SU-DHL-6 (cell line): ENCODE measurements at regions not wholly inside any gene's neighbourhood (a gene's known extent, or its start where the extent isn't known, plus 50 kb on each side); places are given as distances from the start of the nearest gene placed in this dataset.

Experiments
- H2AFZ ChIP-seq: fragments of 200-600 bp; sonication (generic); 2 replicates; pipeline ENCODE4 v1.6.1; 2014; ENCODE audit warnings: low read depth, mild to moderate bottlenecking, moderate library complexity, mixed read lengths, antibody characterized with exemption, low read length; ENCODE audit not compliant: severe bottlenecking
- H3F3A ChIP-seq: fragments of 200-600 bp; shearing (Covaris generic); 2 replicates; pipeline ENCODE4 v1.6.0; 2016; ENCODE audit warnings: antibody characterized with exemption, mild to moderate bottlenecking; ENCODE audit not compliant: insufficient read depth
- H3K27ac ChIP-seq: fragments of 200-600 bp; sonication (generic); 2 replicates; pipeline ENCODE4 v1.5.1; 2016; ENCODE audit warnings: low read depth, mild to moderate bottlenecking, low read length, moderate library complexity, mixed read lengths
- H3K27me3 ChIP-seq: fragments of 200-600 bp; sonication (generic), shearing (Covaris generic); 2 replicates; pipeline ENCODE4 v1.6.0; 2014; ENCODE audit warnings: mild to moderate bottlenecking, low read length
- H3K36me3 ChIP-seq: fragments of 200-600 bp; sonication (generic); 2 replicates; pipeline ENCODE4 v1.6.1; 2014; ENCODE audit warnings: mild to moderate bottlenecking, low read length, mixed read lengths
- H3K4me2 ChIP-seq: fragments of 300-600, 200-600 bp; shearing (Covaris generic), sonication (generic); 2 replicates; pipeline ENCODE4 v1.6.0; 2014; ENCODE audit warnings: low read length, low read depth, mild to moderate bottlenecking; ENCODE audit not compliant: poor library complexity, severe bottlenecking
- H3K4me3 ChIP-seq: fragments of 200-600 bp; sonication (generic); 2 replicates; pipeline ENCODE4 v1.5.1; 2014; ENCODE audit warnings: antibody characterized with exemption, low read length, mild to moderate bottlenecking, mixed read lengths; ENCODE audit not compliant: insufficient read depth, poor library complexity, severe bottlenecking
- H3K79me2 ChIP-seq: fragments of 200-600 bp; sonication (generic); 2 replicates; pipeline ENCODE4 v1.6.1; 2014; ENCODE audit warnings: mild to moderate bottlenecking, low read length, moderate library complexity; ENCODE audit not compliant: insufficient read depth
- H3K9ac ChIP-seq: fragments of 200-600 bp; sonication (generic); 2 replicates; pipeline ENCODE4 v1.7.0; 2014; ENCODE audit warnings: mild to moderate bottlenecking, low read length
- H3K9me2 ChIP-seq: fragments of 200-600 bp; sonication (generic); replicated peaks from 2 replicates; pipeline ENCODE4 v1.6.1; 2014; ENCODE audit warnings: low read length; ENCODE audit not compliant: insufficient read depth
- H3K9me3 ChIP-seq: fragments of 200-600 bp; sonication (generic); 2 replicates; pipeline ENCODE4 v1.6.1; 2014; ENCODE audit warnings: low read length, mixed read lengths; ENCODE audit not compliant: insufficient read depth
- H4K20me1 ChIP-seq: fragments of 200-600 bp; sonication (generic); 2 replicates; pipeline ENCODE4 v1.6.1; 2014; ENCODE audit warnings: low read depth, mild to moderate bottlenecking, antibody characterized with exemption, low read length, moderate library complexity, mixed read lengths
- EZH2phosphoT487 ChIP-seq: fragments of 200-600 bp; sonication (generic), shearing (Covaris generic); conservative IDR thresholded peaks from 2 replicates; pipeline ENCODE4 v1.6.1; 2018; ENCODE audit warnings: mild to moderate bottlenecking, antibody characterized with exemption, low read length, moderate library complexity, mixed read lengths
- TF ChIP-seq, protein P1 (sequence below): fragments of 200-600 bp; sonication (generic); IDR thresholded peaks from one replicate; pipeline ENCODE4 v1.5.1; 2017; ENCODE audit warnings: antibody characterized with exemption, mild to moderate bottlenecking, low read length, moderate library complexity; ENCODE audit not compliant: insufficient read depth, poor library complexity, severe bottlenecking

GRCh38 chr1:47656719-47657685 is 219.2 kb downstream of the FOXD2 start:
- no peak overlapping the region for H2AFZ ChIP-seq
- H3K36me3 ChIP-seq: no peaks in the 10 kb centered on the region
- no peak for TF ChIP-seq EZH2phosphoT487
- TF ChIP-seq, protein P1, sequence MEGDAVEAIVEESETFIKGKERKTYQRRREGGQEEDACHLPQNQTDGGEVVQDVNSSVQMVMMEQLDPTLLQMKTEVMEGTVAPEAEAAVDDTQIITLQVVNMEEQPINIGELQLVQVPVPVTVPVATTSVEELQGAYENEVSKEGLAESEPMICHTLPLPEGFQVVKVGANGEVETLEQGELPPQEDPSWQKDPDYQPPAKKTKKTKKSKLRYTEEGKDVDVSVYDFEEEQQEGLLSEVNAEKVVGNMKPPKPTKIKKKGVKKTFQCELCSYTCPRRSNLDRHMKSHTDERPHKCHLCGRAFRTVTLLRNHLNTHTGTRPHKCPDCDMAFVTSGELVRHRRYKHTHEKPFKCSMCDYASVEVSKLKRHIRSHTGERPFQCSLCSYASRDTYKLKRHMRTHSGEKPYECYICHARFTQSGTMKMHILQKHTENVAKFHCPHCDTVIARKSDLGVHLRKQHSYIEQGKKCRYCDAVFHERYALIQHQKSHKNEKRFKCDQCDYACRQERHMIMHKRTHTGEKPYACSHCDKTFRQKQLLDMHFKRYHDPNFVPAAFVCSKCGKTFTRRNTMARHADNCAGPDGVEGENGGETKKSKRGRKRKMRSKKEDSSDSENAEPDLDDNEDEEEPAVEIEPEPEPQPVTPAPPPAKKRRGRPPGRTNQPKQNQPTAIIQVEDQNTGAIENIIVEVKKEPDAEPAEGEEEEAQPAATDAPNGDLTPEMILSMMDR: no peak
- no peaks in the 10 kb centered on the region for H3K27me3 ChIP-seq
- no peaks in the 10 kb centered on the region for H4K20me1 ChIP-seq
- no peak overlapping the region for H3K9ac ChIP-seq
- H3K9me2 ChIP-seq: no peaks in the 10 kb centered on the region
- no peaks in the 10 kb centered on the region for H3K79me2 ChIP-seq
- H3K4me2 ChIP-seq: no peak overlapping the region
- H3K27ac ChIP-seq: no peak overlapping the region
- H3F3A ChIP-seq: no peaks in the 10 kb centered on the region
- H3K9me3 ChIP-seq: no peaks in the 10 kb centered on the region
- no peak overlapping the region for H3K4me3 ChIP-seq

GRCh38 chr1:47658161-47658920 is 220.5 kb downstream of the FOXD2 start:
- no peaks in the 10 kb centered on the region for H3F3A ChIP-seq
- H3K79me2 ChIP-seq: no peaks in the 10 kb centered on the region
- H3K9me3 ChIP-seq: no peaks in the 10 kb centered on the region
- TF ChIP-seq EZH2phosphoT487: no peak
- TF ChIP-seq, protein P1: no peak
- H3K9ac ChIP-seq: no peak overlapping the region
- H3K36me3 ChIP-seq: no peaks in the 10 kb centered on the region
- no peaks in the 10 kb centered on the region for H4K20me1 ChIP-seq
- no peak overlapping the region for H2AFZ ChIP-seq
- H3K27me3 ChIP-seq: no peaks in the 10 kb centered on the region
- no peak overlapping the region for H3K27ac ChIP-seq
- no peaks in the 10 kb centered on the region for H3K9me2 ChIP-seq
- H3K4me3 ChIP-seq: no peak overlapping the region
- H3K4me2 ChIP-seq: no peak overlapping the region

- H3K9me3 ChIP-seq: no peaks in the 10 kb centered on the region
- H3K79me2 ChIP-seq: no peaks in the 10 kb centered on the region
- no peaks in the 10 kb centered on the region for H3K9me2 ChIP-seq
- H3K9ac ChIP-seq: no peak overlapping the region
- no peaks in the 10 kb centered on the region for H3F3A ChIP-seq
- TF ChIP-seq, protein P1: no peak
- no peak for TF ChIP-seq EZH2phosphoT487
- no peak overlapping the region for H2AFZ ChIP-seq
- no peak overlapping the region for H3K4me2 ChIP-seq
- no peak overlapping the region for H3K27ac ChIP-seq
- H3K27me3 ChIP-seq: no peaks in the 10 kb centered on the region
- no peak overlapping the region for H3K4me3 ChIP-seq
- H4K20me1 ChIP-seq: no peaks in the 10 kb centered on the region
- H3K36me3 ChIP-seq: no peaks in the 10 kb centered on the region
Measured at GRCh38 chr1:47659146-47659545, 221.3 kb downstream of the FOXD2 start.
